Upper lobe of right lung (tissue), 1 donor: ENCODE measurements at regions not wholly inside any gene's neighbourhood (a gene's known extent, or its start where the extent isn't known, plus 50 kb on each side); places are given as distances from the start of the nearest gene placed in this dataset.

ENCODE experiments used
- ATAC-seq: fragments of 200-7000 bp; cut with Tn5 transposase; one replicate; pipeline ENCODE4 v1.9.1; 2020; ENCODE audit warnings: mild to moderate bottlenecking, moderate library complexity
- DNase-seq: peaks from one replicate; pipeline ENCODE4 v3.0.0-alpha.2; 2020
- H3K27ac ChIP-seq: fragments of 200-600 bp; one replicate; pipeline ENCODE4 v1.8.0; 2022
- H3K27me3 ChIP-seq: fragments of 200-600 bp; one replicate; pipeline ENCODE4 v1.8.0; 2022; ENCODE audit warnings: mild to moderate bottlenecking
- H3K36me3 ChIP-seq: fragments of 200-600 bp; one replicate; pipeline ENCODE4 v1.8.0; 2022
- H3K4me1 ChIP-seq: fragments of 200-600 bp; one replicate; pipeline ENCODE4 v1.8.0; 2022
- H3K4me3 ChIP-seq: fragments of 200-600 bp; one replicate; pipeline ENCODE4 v1.8.0; 2022; ENCODE audit warnings: mild to moderate bottlenecking
- H3K9me3 ChIP-seq: fragments of 200-600 bp; one replicate; pipeline ENCODE4 v1.8.0; 2022
- CTCF ChIP-seq: fragments of 200-600 bp; IDR thresholded peaks from one replicate; pipeline ENCODE4 v1.8.0; 2022; ENCODE audit warnings: antibody characterized with exemption
- intact Hi-C: fragments of 100-400 bp; cut with DNase I; formaldehyde crosslinking; loops from one replicate; pipeline ENCODE4 v1.11.0; 2022
- donor health status: DM: no; HTN: yes; CAD: no; lungs with severe emphysema.

- Histone ChIP-seq H3K4me1 (no peaks in the 10 kb centered on the region), H3K27ac (no peak overlapping the region), H3K4me3 (no peak overlapping the region), H3K36me3 (no peaks in the 10 kb centered on the region), H3K27me3 (no peaks in the 10 kb centered on the region), H3K9me3 (no peaks in the 10 kb centered on the region)
- intact Hi-C loops: no loop called here
- ATAC-seq: no peak
- no peak for TF ChIP-seq CTCF
- no peak for DNase-seq
Measured at GRCh38 chr5:107779437-107779836, 108.7 kb upstream of the EFNA5 start.

GRCh38 chr5:107778647-107779046, 107.9 kb upstream of the EFNA5 start:
- no peaks in the 10 kb centered on the region for H3K4me1 ChIP-seq
- H3K4me3 ChIP-seq: no peak overlapping the region
- ATAC-seq (no peak), DNase-seq (no peak)
- H3K36me3 ChIP-seq: no peaks in the 10 kb centered on the region
- H3K27me3 ChIP-seq: no peaks in the 10 kb centered on the region
- no peak for TF ChIP-seq CTCF
- no peaks in the 10 kb centered on the region for H3K9me3 ChIP-seq
- no peak overlapping the region for H3K27ac ChIP-seq
- intact Hi-C loops: no loop called here

GRCh38 chr5:107776922-107777740, 106.4 kb upstream of the EFNA5 start:
- ATAC-seq (no peak), DNase-seq (no peak)
- no peak for TF ChIP-seq CTCF
- Histone ChIP-seq H3K36me3 (no peaks in the 10 kb centered on the region), H3K27me3 (no peaks in the 10 kb centered on the region), H3K9me3 (no peaks in the 10 kb centered on the region), H3K4me1 (no peaks in the 10 kb centered on the region), H3K4me3 (no peak overlapping the region), H3K27ac (no peak overlapping the region)
- intact Hi-C loops: no loop called here

- intact Hi-C loops: no loop called here
- DNase-seq (no peak), ATAC-seq (no peak)
- H3K4me1 ChIP-seq: no peaks in the 10 kb centered on the region
- no peaks in the 10 kb centered on the region for H3K36me3 ChIP-seq
- H3K27ac ChIP-seq: no peak overlapping the region
- H3K4me3 ChIP-seq: no peak overlapping the region
- TF ChIP-seq CTCF: no peak
- H3K27me3 ChIP-seq: no peaks in the 10 kb centered on the region
- no peaks in the 10 kb centered on the region for H3K9me3 ChIP-seq
Measured at GRCh38 chr5:107776506-107776905, 105.8 kb upstream of the EFNA5 start.

- ATAC-seq (no peak), DNase-seq (no peak)
- intact Hi-C loops: no loop called here
- no peak overlapping the region for H3K27ac ChIP-seq
- H3K9me3 ChIP-seq: no peaks in the 10 kb centered on the region
- no peak for TF ChIP-seq CTCF
- no peaks in the 10 kb centered on the region for H3K27me3 ChIP-seq
- H3K36me3 ChIP-seq: no peaks in the 10 kb centered on the region
- no peak overlapping the region for H3K4me3 ChIP-seq
- no peaks in the 10 kb centered on the region for H3K4me1 ChIP-seq
Measured at GRCh38 chr5:107774316-107774715, 103.6 kb upstream of the EFNA5 start.
